Loucy (cell line): ENCODE measurements at regions not wholly inside any gene's neighbourhood (a gene's known extent, or its start where the extent isn't known, plus 50 kb on each side); places are given as distances from the start of the nearest gene placed in this dataset.
"Not testable (repeated sequence)": the region's sequence is repeated elsewhere in the genome, so short reads cannot be mapped to it uniquely, and the experiment has no call there.

Experiments
- H2AFZ ChIP-seq: fragments of 200-600 bp; sonication (generic); 2 replicates; pipeline ENCODE4 v1.6.0; 2016; ENCODE audit warnings: antibody characterized with exemption, mild to moderate bottlenecking, low read length, moderate library complexity
- H3F3A ChIP-seq: fragments of 200-600 bp; 2 replicates; pipeline ENCODE4 v1.6.0; 2016; ENCODE audit warnings: antibody characterized with exemption, low read depth, mild to moderate bottlenecking
- H3K27me3 ChIP-seq: fragments of 200-600 bp; sonication (generic); 2 replicates; pipeline ENCODE4 v1.6.1; 2014; ENCODE audit warnings: low read length, mild to moderate bottlenecking; ENCODE audit not compliant: insufficient read depth, poor library complexity, severe bottlenecking
- H3K36me3 ChIP-seq: fragments of 200-600 bp; sonication (generic); 2 replicates; pipeline ENCODE4 v1.6.1; 2016; ENCODE audit warnings: low read length; ENCODE audit not compliant: insufficient read depth
- H3K4me1 ChIP-seq: fragments of 200-600 bp; sonication (generic); 2 replicates; pipeline ENCODE4 v1.5.1; 2014; ENCODE audit warnings: low read length, mild to moderate bottlenecking; ENCODE audit not compliant: insufficient read depth, poor library complexity, severe bottlenecking
- H3K4me2 ChIP-seq: fragments of 200-600 bp; sonication (generic); 2 replicates; pipeline ENCODE4 v1.6.0; 2014; ENCODE audit warnings: antibody characterized with exemption, low read length, low read depth, mild to moderate bottlenecking; ENCODE audit not compliant: poor library complexity, severe bottlenecking
- H3K4me3 ChIP-seq: fragments of 200-600 bp; sonication (generic); 2 replicates; pipeline ENCODE4 v1.5.1; 2014; ENCODE audit warnings: low read length, mild to moderate bottlenecking, mixed read lengths; ENCODE audit not compliant: poor library complexity, severe bottlenecking
- H3K79me2 ChIP-seq: fragments of 200-600 bp; sonication (generic); 2 replicates; pipeline ENCODE4 v1.6.1; 2014; ENCODE audit warnings: low read length; ENCODE audit not compliant: insufficient read depth
- H3K9ac ChIP-seq: fragments of 200-600 bp; sonication (generic); 2 replicates; pipeline ENCODE4 v1.6.0; 2014; ENCODE audit warnings: mild to moderate bottlenecking, low read depth, low read length, moderate library complexity; ENCODE audit not compliant: poor library complexity, severe bottlenecking
- H3K9me2 ChIP-seq: fragments of 200-600 bp; sonication (generic); replicated peaks from 2 replicates; pipeline ENCODE4 v1.6.1; 2016; ENCODE audit warnings: low read depth, low read length, mixed read lengths
- H3K9me3 ChIP-seq: fragments of 200-600 bp; sonication (generic); 2 replicates; pipeline ENCODE4 v1.6.1; 2014; ENCODE audit warnings: mild to moderate bottlenecking, antibody characterized with exemption, low read length, low read depth; ENCODE audit not compliant: insufficient read depth
- H4K20me1 ChIP-seq: fragments of 200-600 bp; sonication (generic); 2 replicates; pipeline ENCODE4 v1.6.0; 2014; ENCODE audit warnings: antibody characterized with exemption, low read length, mild to moderate bottlenecking; ENCODE audit not compliant: insufficient read depth, poor library complexity, severe bottlenecking
- EZH2phosphoT487 ChIP-seq: fragments of 200-600 bp; IDR thresholded peaks from 2 replicates; pipeline ENCODE4 v1.6.1; 2018; ENCODE audit warnings: antibody characterized with exemption, mild to moderate bottlenecking, moderate library complexity, borderline replicate concordance
- TF ChIP-seq, protein P1 (sequence below): fragments of 200-600 bp; sonication (generic); conservative IDR thresholded peaks from 2 replicates; pipeline ENCODE4 v1.5.1; 2014; ENCODE audit warnings: mild to moderate bottlenecking, antibody characterized with exemption, low read length

DNA sequence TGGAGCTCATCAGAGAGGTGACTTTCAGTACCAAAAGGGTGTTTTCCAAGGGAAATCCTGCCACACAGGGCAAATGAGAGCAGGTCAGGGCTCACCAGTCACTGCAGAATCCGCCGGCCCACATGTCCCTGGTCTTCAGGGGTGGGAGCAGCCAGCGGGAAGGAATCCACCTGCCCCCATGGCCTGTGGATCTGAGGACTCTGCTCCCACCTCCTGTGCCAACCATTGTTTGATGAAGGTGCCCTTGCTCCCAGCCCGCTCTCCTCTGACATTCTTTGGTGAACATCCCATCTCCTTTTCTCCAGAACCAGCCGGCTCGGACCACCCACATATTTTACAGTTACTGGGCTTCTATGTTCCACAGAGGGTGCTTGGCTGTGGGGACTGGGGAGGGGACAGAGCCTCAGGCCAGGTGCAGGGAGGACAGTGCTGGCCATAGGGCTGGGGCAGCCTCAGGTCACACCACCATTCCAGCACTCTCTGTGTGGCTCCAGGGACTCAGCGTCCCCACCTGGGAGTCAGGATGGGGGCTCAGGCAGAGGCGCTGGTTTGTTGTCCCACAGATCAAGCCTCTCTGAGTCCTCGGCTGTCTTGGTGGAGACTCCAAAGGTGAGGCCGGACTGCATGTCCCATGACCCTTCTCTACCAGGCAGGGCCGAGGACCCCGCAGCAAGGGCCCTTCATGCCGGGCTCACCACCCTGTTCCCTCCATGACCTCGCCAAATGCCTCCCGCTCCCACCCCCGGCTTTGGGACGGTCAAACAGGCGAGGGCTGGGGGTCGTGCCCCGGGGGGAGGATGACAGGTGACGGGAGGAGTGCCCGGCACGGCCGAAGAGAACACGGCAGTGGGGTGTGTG, 183.2 kb upstream of the ZNF469 start:
- not testable (repeated sequence) for H3K9me2 ChIP-seq, H2AFZ ChIP-seq, H3K79me2 ChIP-seq, H3K4me2 ChIP-seq, H4K20me1 ChIP-seq, H3K36me3 ChIP-seq, H3K4me1 ChIP-seq, H3K4me3 ChIP-seq, H3K9me3 ChIP-seq, H3K27me3 ChIP-seq, H3K9ac ChIP-seq, H3F3A ChIP-seq

DNA sequence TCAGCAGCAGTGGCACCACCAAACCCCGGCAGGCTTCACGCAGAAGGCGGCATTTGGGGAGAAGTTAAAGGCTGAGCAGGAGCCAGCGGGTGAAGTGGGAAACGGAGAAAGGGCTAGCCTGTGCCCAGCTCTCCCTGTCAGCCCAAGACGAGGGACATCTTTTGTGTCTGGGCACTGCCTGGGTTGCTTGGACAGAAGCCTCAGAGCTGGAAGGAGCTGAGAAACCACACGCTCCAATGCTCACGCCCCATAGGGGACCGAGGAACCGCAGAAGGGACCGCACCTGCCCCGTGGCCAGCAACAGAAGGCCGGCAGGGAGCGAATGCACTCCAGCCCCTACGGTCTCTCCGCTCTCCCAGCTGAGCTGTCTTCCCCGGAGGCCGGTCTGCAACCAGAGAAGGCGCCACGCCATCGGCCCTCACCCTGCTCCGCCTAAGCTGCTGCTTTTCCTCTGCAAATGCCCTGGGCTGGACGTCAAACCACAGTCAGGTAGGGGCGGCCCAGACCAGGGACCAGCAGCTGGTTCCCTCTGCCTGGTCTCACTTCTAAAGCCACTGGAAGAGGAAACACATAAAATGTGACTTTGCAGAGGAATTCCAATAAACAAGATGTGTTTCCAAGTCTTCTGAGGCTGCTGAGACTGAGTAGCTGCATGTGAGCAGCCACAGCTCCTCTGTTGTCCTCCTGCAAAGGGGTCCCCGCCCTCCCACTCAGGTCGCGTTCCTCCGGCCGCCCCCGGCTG, 182.4 kb upstream of the ZNF469 start:
- H3K4me2 ChIP-seq, H3F3A ChIP-seq, H3K27me3 ChIP-seq, H3K9me2 ChIP-seq, H3K9me3 ChIP-seq, H3K36me3 ChIP-seq, H3K4me3 ChIP-seq, H3K79me2 ChIP-seq, H4K20me1 ChIP-seq, H3K4me1 ChIP-seq, H2AFZ ChIP-seq, H3K9ac ChIP-seq: not testable (repeated sequence)

DNA sequence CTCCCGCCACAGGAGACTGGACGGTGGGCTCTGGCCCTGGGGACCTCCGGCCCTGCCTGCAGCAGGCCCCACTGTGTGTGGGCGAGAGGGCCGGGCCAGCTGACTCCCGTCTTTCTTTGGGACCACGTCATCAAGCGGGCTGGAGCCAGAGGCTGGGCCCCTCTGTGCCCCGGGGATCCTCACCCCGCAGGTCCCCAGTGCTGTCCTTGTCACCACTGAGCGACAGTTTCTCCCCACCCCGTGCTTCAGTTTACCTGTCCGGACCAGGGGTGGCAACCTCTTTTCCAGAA, 181.9 kb upstream of the ZNF469 start:
- no peaks in the 10 kb centered on the region for H3K4me1 ChIP-seq
- no peak overlapping the region for H2AFZ ChIP-seq
- H3K79me2 ChIP-seq = no peaks in the 10 kb centered on the region
- no peaks in the 10 kb centered on the region for H3K9me3 ChIP-seq
- TF ChIP-seq, protein P1, sequence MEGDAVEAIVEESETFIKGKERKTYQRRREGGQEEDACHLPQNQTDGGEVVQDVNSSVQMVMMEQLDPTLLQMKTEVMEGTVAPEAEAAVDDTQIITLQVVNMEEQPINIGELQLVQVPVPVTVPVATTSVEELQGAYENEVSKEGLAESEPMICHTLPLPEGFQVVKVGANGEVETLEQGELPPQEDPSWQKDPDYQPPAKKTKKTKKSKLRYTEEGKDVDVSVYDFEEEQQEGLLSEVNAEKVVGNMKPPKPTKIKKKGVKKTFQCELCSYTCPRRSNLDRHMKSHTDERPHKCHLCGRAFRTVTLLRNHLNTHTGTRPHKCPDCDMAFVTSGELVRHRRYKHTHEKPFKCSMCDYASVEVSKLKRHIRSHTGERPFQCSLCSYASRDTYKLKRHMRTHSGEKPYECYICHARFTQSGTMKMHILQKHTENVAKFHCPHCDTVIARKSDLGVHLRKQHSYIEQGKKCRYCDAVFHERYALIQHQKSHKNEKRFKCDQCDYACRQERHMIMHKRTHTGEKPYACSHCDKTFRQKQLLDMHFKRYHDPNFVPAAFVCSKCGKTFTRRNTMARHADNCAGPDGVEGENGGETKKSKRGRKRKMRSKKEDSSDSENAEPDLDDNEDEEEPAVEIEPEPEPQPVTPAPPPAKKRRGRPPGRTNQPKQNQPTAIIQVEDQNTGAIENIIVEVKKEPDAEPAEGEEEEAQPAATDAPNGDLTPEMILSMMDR = no peak
- TF ChIP-seq EZH2phosphoT487 = no peak
- H3K27me3 ChIP-seq = no peaks in the 10 kb centered on the region
- no peaks in the 10 kb centered on the region for H3K36me3 ChIP-seq
- no peak overlapping the region for H3K9ac ChIP-seq
- no peak overlapping the region for H3K4me2 ChIP-seq
- no peak overlapping the region for H3K4me3 ChIP-seq
- no peaks in the 10 kb centered on the region for H4K20me1 ChIP-seq
- no peaks in the 10 kb centered on the region for H3F3A ChIP-seq
- H3K9me2 ChIP-seq = no peaks in the 10 kb centered on the region

DNA sequence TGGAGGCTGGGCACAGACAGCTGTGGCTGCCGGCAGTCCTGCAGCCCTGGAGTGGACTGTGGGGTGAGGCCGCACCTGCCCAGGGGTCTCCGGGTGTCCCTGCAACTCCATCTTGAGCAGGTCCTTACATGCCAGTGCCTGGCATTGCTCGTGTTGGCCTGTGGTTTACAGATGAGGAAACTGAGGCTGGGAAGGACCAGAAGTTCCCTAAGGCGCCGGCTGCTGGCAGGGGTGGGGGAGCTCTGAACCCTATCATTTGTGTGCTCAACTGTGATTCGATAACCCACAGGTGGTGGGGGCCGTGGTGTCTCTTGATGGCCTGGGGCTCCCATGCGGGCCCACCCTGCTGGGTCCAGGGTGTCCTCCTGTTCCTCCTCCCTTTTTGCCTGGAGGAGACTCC, 181.1 kb upstream of the ZNF469 start:
- not testable (repeated sequence) for H3K36me3 ChIP-seq, H3K9me3 ChIP-seq, H3K4me2 ChIP-seq, H2AFZ ChIP-seq, H3K27me3 ChIP-seq, H4K20me1 ChIP-seq, H3K4me1 ChIP-seq, H3K4me3 ChIP-seq, H3K9me2 ChIP-seq, H3K79me2 ChIP-seq, H3F3A ChIP-seq, H3K9ac ChIP-seq
